H9 (cell line): ENCODE measurements at regions not wholly inside any gene's neighbourhood (a gene's known extent, or its start where the extent isn't known, plus 50 kb on each side); places are given as distances from the start of the nearest gene placed in this dataset.

Source experiments
- DNase-seq: peaks from one replicate; pipeline ENCODE4 v3.0.0-alpha.2; 2017
- H2AFZ ChIP-seq: one replicate; pipeline ENCODE4 v1.6.1; 2013; ENCODE audit warnings: mild to moderate bottlenecking, low read length, control low read depth, moderate library complexity
- H2AK5ac ChIP-seq: 2 replicates; pipeline ENCODE4 v1.6.1; 2013; ENCODE audit warnings: low read length, control low read depth, mixed read lengths; ENCODE audit not compliant: insufficient read length
- H2BK120ac ChIP-seq: one replicate; pipeline ENCODE4 v1.6.1; 2013; ENCODE audit warnings: low read depth, mild to moderate bottlenecking, low read length, control low read depth, inconsistent platforms; ENCODE audit not compliant: poor library complexity, severe bottlenecking
- H2BK12ac ChIP-seq: 2 replicates; pipeline ENCODE4 v1.6.1; 2013; ENCODE audit warnings: low read length, control low read depth, mixed read lengths, low read depth; ENCODE audit not compliant: insufficient read length
- H2BK15ac ChIP-seq: 2 replicates; pipeline ENCODE4 v1.6.1; 2013; ENCODE audit warnings: low read depth, low read length, control low read depth
- H2BK20ac ChIP-seq: one replicate; pipeline ENCODE4 v1.6.1; 2013; ENCODE audit warnings: low read depth, mild to moderate bottlenecking, low read length, control low read depth, inconsistent platforms; ENCODE audit not compliant: poor library complexity, severe bottlenecking
- H2BK5ac ChIP-seq: 2 replicates; pipeline ENCODE4 v1.6.1; 2013; ENCODE audit warnings: low read length, control low read depth, mixed read lengths; ENCODE audit not compliant: insufficient read length
- H3K14ac ChIP-seq: 2 replicates; pipeline ENCODE4 v1.6.1; 2013; ENCODE audit warnings: low read length, control low read depth; ENCODE audit not compliant: insufficient read depth
- H3K18ac ChIP-seq: 2 replicates; pipeline ENCODE4 v1.6.1; 2013; ENCODE audit warnings: low read depth, mild to moderate bottlenecking, mixed read lengths, low read length, control low read depth; ENCODE audit not compliant: insufficient read length
- H3K23ac ChIP-seq: 2 replicates; pipeline ENCODE4 v1.6.1; 2013; ENCODE audit warnings: low read length, control low read depth, mixed read lengths, low read depth; ENCODE audit not compliant: insufficient read length
- H3K23me2 ChIP-seq: 2 replicates; pipeline ENCODE4 v1.6.1; 2013; ENCODE audit warnings: low read depth, mild to moderate bottlenecking, mixed read lengths, low read length, control low read depth; ENCODE audit not compliant: insufficient read length, poor library complexity, severe bottlenecking
- H3K27ac ChIP-seq: 2 replicates; pipeline ENCODE4 v1.5.1; 2013; ENCODE audit warnings: low read length, control low read depth, mixed read lengths, low read depth; ENCODE audit not compliant: insufficient read length
- H3K27me3 ChIP-seq: 2 replicates; pipeline ENCODE4 v1.6.1; 2013; ENCODE audit warnings: low read length, control low read depth, inconsistent platforms; ENCODE audit not compliant: insufficient read depth
- H3K4ac ChIP-seq: 2 replicates; pipeline ENCODE4 v1.6.1; 2013; ENCODE audit warnings: low read depth, mild to moderate bottlenecking, control low read depth, inconsistent platforms, low read length, moderate library complexity
- H3K4me1 ChIP-seq: 2 replicates; pipeline ENCODE4 v1.6.1; 2013; ENCODE audit warnings: low read length, control low read depth, inconsistent platforms; ENCODE audit not compliant: insufficient read depth
- H3K4me2 ChIP-seq: 2 replicates; pipeline ENCODE4 v1.6.1; 2013; ENCODE audit warnings: low read length, control low read depth, mixed read lengths; ENCODE audit not compliant: insufficient read length, insufficient read depth
- H3K56ac ChIP-seq: 2 replicates; pipeline ENCODE4 v1.6.1; 2013; ENCODE audit warnings: low read depth, mild to moderate bottlenecking, mixed read lengths, low read length, control low read depth; ENCODE audit not compliant: insufficient read length
- H3K79me1 ChIP-seq: 2 replicates; pipeline ENCODE4 v1.6.1; 2013; ENCODE audit warnings: low read depth, mild to moderate bottlenecking, moderate library complexity, low read length, control low read depth, inconsistent platforms; ENCODE audit not compliant: insufficient read depth, poor library complexity, severe bottlenecking
- H3K79me2 ChIP-seq: 2 replicates; pipeline ENCODE4 v1.6.1; 2013; ENCODE audit warnings: low read length, control low read depth, inconsistent platforms; ENCODE audit not compliant: insufficient read depth
- H3K9ac ChIP-seq: 2 replicates; pipeline ENCODE4 v1.6.1; 2013; ENCODE audit warnings: low read length, control low read depth, mixed read lengths; ENCODE audit not compliant: insufficient read length; ENCODE audit errors: extremely low read depth
- H3K9me3 ChIP-seq: one replicate; pipeline ENCODE4 v1.6.1; 2013; ENCODE audit warnings: low read depth, low read length, inconsistent platforms; ENCODE audit not compliant: control insufficient read depth
- H3T11ph ChIP-seq: one replicate; pipeline ENCODE4 v1.6.1; 2013; ENCODE audit warnings: mild to moderate bottlenecking, low read length, control low read depth, inconsistent platforms
- H4K20me1 ChIP-seq: one replicate; pipeline ENCODE4 v1.6.1; 2013; ENCODE audit not compliant: control insufficient read depth, insufficient read length, insufficient read depth
- H4K5ac ChIP-seq: 2 replicates; pipeline ENCODE4 v1.6.1; 2013; ENCODE audit warnings: low read depth, mild to moderate bottlenecking, mixed read lengths, low read length, control low read depth; ENCODE audit not compliant: insufficient read length
- H4K8ac ChIP-seq: replicated peaks from 2 replicates; pipeline ENCODE4 v1.6.1; 2013; ENCODE audit warnings: low read length, control low read depth, mixed read lengths, low read depth; ENCODE audit not compliant: insufficient read length
- H4K91ac ChIP-seq: 2 replicates; pipeline ENCODE4 v1.6.1; 2013; ENCODE audit warnings: low read depth, mild to moderate bottlenecking, moderate library complexity, mixed read lengths, low read length, control low read depth; ENCODE audit not compliant: insufficient read length
- H3K27ac Mint-ChIP-seq, 3 experiments: 2 replicates in 2 of 3; 3 replicates in 1 of 3; pipeline ENCODE4 v1.8.0; 2020 to 2021; ENCODE audit warnings: mixed read lengths in 3 of 3, mild to moderate bottlenecking in 1 of 3, moderate library complexity in 1 of 3
- H3K27me3 Mint-ChIP-seq: 2 replicates; pipeline ENCODE4 v1.8.0; 2021; ENCODE audit warnings: low read depth, mild to moderate bottlenecking, moderate library complexity, mixed read lengths
- H3K36me3 Mint-ChIP-seq, 3 experiments: 2 replicates in 2 of 3; 3 replicates in 1 of 3; pipeline ENCODE4 v1.8.0; 2020 to 2021; ENCODE audit warnings: low read depth in 3 of 3, mixed read lengths in 3 of 3; ENCODE audit not compliant: insufficient read depth in 1 of 3
- H3K4me1 Mint-ChIP-seq, 2 experiments: 2 replicates each; pipeline ENCODE4 v1.8.0; 2020; ENCODE audit warnings: mixed read lengths in 2 of 2
- H3K4me3 Mint-ChIP-seq, 2 experiments: 2 replicates in 1 of 2; 3 replicates in 1 of 2; pipeline ENCODE4 v1.8.0; 2020 to 2021; ENCODE audit warnings: mild to moderate bottlenecking in 2 of 2, mixed read lengths in 2 of 2, moderate library complexity in 1 of 2
- H3K9me3 Mint-ChIP-seq, 2 experiments: 2 replicates in 1 of 2; 3 replicates in 1 of 2; pipeline ENCODE4 v1.8.0; 2020; ENCODE audit warnings: mild to moderate bottlenecking in 2 of 2, mixed read lengths in 2 of 2, moderate library complexity in 1 of 2
- CTCF ChIP-seq: fragments of 200-600 bp; sonication (generic); conservative IDR thresholded peaks from 3 replicates; pipeline ENCODE4 v1.8.0; 2021; ENCODE audit warnings: antibody characterized with exemption, mild to moderate bottlenecking
- WGBS: extraction: QIAGEN DNeasy Blood & Tissue Kit; methylation state at CpG from one replicate; pipeline ENCODE4 v1.1.7; 2013; ENCODE audit warnings: missing lambda C conversion rate, low lambda C conversion rate, mixed read lengths; ENCODE audit not compliant: insufficient read length; ENCODE audit errors: extremely low coverage; 5-methylcytosine and 5-hydroxymethylcytosine counted together

- Histone ChIP-seq H3K18ac (no peak overlapping the region), H3K4ac (no peak overlapping the region), H3K4me2 (no peak overlapping the region), H3K23me2 (no peaks in the 10 kb centered on the region), H4K91ac (no peak overlapping the region), H3T11ph (no peak overlapping the region), H4K5ac (no peak overlapping the region), H3K4me1 (no peaks in the 10 kb centered on the region), H3K14ac (no peak overlapping the region), H2BK15ac (no peak overlapping the region), H3K27me3 (no peaks in the 10 kb centered on the region), H3K79me1 (no peaks in the 10 kb centered on the region), H3K23ac (no peak overlapping the region), H2AK5ac (no peak overlapping the region), H3K27ac (no peak overlapping the region), H4K20me1 (no peaks in the 10 kb centered on the region), H2BK120ac (no peak overlapping the region), H2AFZ (no peak overlapping the region), H3K79me2 (no peaks in the 10 kb centered on the region), H2BK20ac (no peak overlapping the region), H3K9ac (no peak overlapping the region), H3K9me3 (no peaks in the 10 kb centered on the region), H2BK5ac (no peak overlapping the region), H2BK12ac (no peak overlapping the region), H4K8ac (no peak overlapping the region), H3K56ac (no peak overlapping the region)
- Mint-ChIP-seq H3K4me1 (peaks cover 8 to 9% of the 10 kb centered on the region in 2 experiments), H3K27ac (peak overlapping the region in 1 of 3 experiments; percentile 56; a peak in 1 of 7 replicates), H3K27me3 (no peaks in the 10 kb centered on the region), H3K9me3 (peaks cover 0 to 2% of the 10 kb centered on the region in 2 experiments; a peak in 1 of 5 replicates), H3K4me3 (no peak overlapping the region), H3K36me3 (no peaks in the 10 kb centered on the region)
- WGBS = no CpG with 5 or more reads among the region's 5 CpGs
- no peak for TF ChIP-seq CTCF
- no peak for DNase-seq
These were observed 300.3 kb upstream of the CBLB start for GRCh38 chr3:106168962-106169750.
